Parathyroid adenoma (tissue), 2 donors: ENCODE measurements at regions not wholly inside any gene's neighbourhood (a gene's known extent, or its start where the extent isn't known, plus 50 kb on each side); places are given as distances from the start of the nearest gene placed in this dataset.

Experiments
- H2AFZ ChIP-seq: fragments of 300-600 bp; sonication (generic); one replicate; pipeline ENCODE4 v1.7.0; 2017; ENCODE audit warnings: antibody characterized with exemption, mild to moderate bottlenecking
- H3K27ac ChIP-seq: fragments of 300-600 bp; sonication (generic); one replicate; pipeline ENCODE4 v1.7.0; 2017
- H3K27me3 ChIP-seq: fragments of 300-600 bp; sonication (generic); one replicate; pipeline ENCODE4 v1.7.0; 2017; ENCODE audit warnings: low read length; ENCODE audit not compliant: control insufficient read depth, insufficient read depth
- H3K36me3 ChIP-seq: fragments of 300-600 bp; sonication (generic); one replicate; pipeline ENCODE4 v1.7.0; 2017; ENCODE audit warnings: low read length; ENCODE audit not compliant: control insufficient read depth, insufficient read depth
- H3K4me1 ChIP-seq: fragments of 300-600 bp; sonication (generic); one replicate; pipeline ENCODE4 v1.7.0; 2017; ENCODE audit warnings: control low read depth
- H3K4me2 ChIP-seq: fragments of 300-600 bp; sonication (generic); one replicate; pipeline ENCODE4 v1.7.0; 2017; ENCODE audit warnings: low read length
- H3K4me3 ChIP-seq: fragments of 300-600 bp; sonication (generic); one replicate; pipeline ENCODE4 v1.7.0; 2017; ENCODE audit warnings: low read depth, low read length
- H3K79me2 ChIP-seq: fragments of 300-600 bp; sonication (generic); one replicate; pipeline ENCODE4 v1.7.0; 2017; ENCODE audit warnings: control low read depth
- H3K9ac ChIP-seq: fragments of 300-600 bp; sonication (generic); one replicate; pipeline ENCODE4 v1.7.0; 2017; ENCODE audit warnings: mild to moderate bottlenecking
- H3K9me3 ChIP-seq: fragments of 300-600 bp; sonication (generic); one replicate; pipeline ENCODE4 v1.7.0; 2017; ENCODE audit warnings: low read length; ENCODE audit not compliant: control insufficient read depth
- CTCF ChIP-seq: fragments of 300-600 bp; sonication (generic); IDR thresholded peaks from one replicate; pipeline ENCODE4 v1.7.0; 2017; ENCODE audit warnings: antibody characterized with exemption, mild to moderate bottlenecking
- donor health status: primary hyperparathyroidism.

- TF ChIP-seq CTCF: no peak
- H3K4me3 ChIP-seq: no peak overlapping the region
Measured at GRCh38 chr18:10374636-10375293, 79.7 kb upstream of the APCDD1 start.

DNA sequence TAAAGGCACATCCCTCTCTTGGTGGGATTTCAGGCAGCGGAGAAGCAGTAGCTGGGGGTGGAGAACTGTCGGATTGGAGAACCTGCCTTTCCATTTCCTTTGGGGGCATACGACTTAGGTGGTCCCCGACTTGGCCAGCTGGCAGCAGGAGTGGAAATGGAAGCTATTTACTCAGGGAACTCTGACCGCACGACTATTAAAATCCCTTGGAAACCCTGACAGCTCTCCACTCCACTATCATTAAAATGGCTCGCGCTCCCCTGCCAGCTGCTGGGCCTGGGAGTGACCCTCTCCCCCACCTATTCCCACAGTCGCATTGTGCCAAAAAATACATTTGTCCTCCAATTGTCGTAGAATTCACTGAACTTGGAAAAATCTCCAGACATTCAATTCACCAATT is 77.7 kb upstream of the APCDD1 start:
- H3K36me3 ChIP-seq: no peaks in the 10 kb centered on the region
- no peak overlapping the region for H3K4me2 ChIP-seq
- no peaks in the 10 kb centered on the region for H3K79me2 ChIP-seq
- H3K27ac ChIP-seq: no peak overlapping the region
- no peaks in the 10 kb centered on the region for H3K9me3 ChIP-seq
- H2AFZ ChIP-seq: no peak overlapping the region
- no peaks in the 10 kb centered on the region for H3K4me1 ChIP-seq
- no peak for TF ChIP-seq CTCF
- no peak overlapping the region for H3K4me3 ChIP-seq
- no peak overlapping the region for H3K9ac ChIP-seq
- H3K27me3 ChIP-seq: no peaks in the 10 kb centered on the region

More at GRCh38 chr18:10374636-10375293, 79.7 kb upstream of the APCDD1 start:
- Histone ChIP-seq H3K27ac (no peak overlapping the region), H3K79me2 (no peaks in the 10 kb centered on the region), H3K9ac (no peak overlapping the region), H3K36me3 (no peaks in the 10 kb centered on the region), H3K9me3 (no peaks in the 10 kb centered on the region), H3K27me3 (no peaks in the 10 kb centered on the region), H3K4me1 (no peaks in the 10 kb centered on the region), H3K4me2 (no peak overlapping the region), H2AFZ (no peak overlapping the region)

DNA sequence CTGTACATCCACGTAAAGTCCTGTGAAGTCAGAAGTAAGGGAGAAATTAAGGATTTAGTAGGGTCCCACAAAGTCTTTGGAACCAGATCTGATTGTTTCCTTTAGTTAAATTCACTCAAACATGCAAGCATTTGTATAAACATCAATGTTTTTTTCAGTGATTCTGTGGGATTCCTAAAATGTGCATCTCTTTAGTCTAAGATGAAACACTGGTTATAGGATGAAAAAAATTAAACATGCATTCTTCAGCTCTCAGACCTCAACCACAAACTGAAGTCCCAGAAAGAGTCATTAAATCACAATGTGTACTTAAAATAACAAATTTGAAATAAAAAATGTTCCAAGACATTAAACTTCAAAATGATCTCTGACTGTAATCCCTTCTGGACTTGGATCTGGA is 76.5 kb upstream of the APCDD1 start:
- no peak overlapping the region for H3K9ac ChIP-seq
- H3K79me2 ChIP-seq: no peaks in the 10 kb centered on the region
- H3K27ac ChIP-seq: no peak overlapping the region
- no peak overlapping the region for H3K4me3 ChIP-seq
- no peaks in the 10 kb centered on the region for H3K27me3 ChIP-seq
- TF ChIP-seq CTCF: no peak
- H2AFZ ChIP-seq: no peak overlapping the region
- H3K4me1 ChIP-seq: no peaks in the 10 kb centered on the region
- no peaks in the 10 kb centered on the region for H3K36me3 ChIP-seq
- H3K4me2 ChIP-seq: no peak overlapping the region
- H3K9me3 ChIP-seq: no peaks in the 10 kb centered on the region

DNA sequence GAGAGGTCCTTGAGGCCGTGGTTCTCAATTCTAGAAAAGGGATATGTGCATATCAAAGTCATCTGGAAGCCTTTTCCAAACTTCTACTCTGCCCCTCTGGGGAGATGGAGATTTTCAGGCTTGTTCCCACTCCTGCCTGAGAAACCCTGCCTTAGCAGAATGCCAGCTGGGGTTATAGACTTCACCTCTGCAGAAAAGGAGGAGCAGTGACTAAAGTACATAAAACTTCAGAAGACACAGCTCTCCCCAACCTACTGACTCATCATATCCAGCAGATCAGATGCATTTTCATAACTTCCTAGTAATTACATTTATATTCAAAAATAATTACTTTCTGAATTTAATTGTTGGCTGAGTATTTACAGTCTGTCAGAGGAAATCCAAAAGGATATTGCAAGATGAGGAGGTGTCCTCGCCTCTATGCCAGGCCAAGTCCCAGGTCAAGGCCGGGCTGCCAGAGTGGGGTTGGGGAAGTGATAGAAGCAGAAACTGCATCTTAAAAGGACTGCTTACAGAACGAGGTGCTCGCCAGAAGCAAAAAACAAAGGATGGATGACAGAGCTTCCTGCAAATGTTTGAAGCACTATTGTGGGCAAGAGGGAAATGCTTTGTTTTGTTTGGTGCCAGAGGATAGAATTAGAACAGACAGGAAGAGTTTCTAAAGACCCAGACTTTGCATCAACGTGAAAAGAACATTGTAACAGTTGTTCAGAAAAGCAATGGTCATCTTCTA is 75.6 kb upstream of the APCDD1 start:
- H3K9me3 ChIP-seq: no peaks in the 10 kb centered on the region
- no peak for TF ChIP-seq CTCF
- H3K36me3 ChIP-seq: no peaks in the 10 kb centered on the region
- no peaks in the 10 kb centered on the region for H3K27me3 ChIP-seq
- H3K79me2 ChIP-seq: no peaks in the 10 kb centered on the region
- H3K9ac ChIP-seq: no peak overlapping the region
- H2AFZ ChIP-seq: peak overlapping the region; percentile 5
- H3K4me3 ChIP-seq: no peak overlapping the region
- no peak overlapping the region for H3K27ac ChIP-seq
- H3K4me1 ChIP-seq: no peaks in the 10 kb centered on the region
- H3K4me2 ChIP-seq: peak overlapping the region; percentile 23
